ENCODE measurements at regions not wholly inside any gene's neighbourhood (a gene's known extent, or its start where the extent isn't known, plus 50 kb on each side); places are given as distances from the start of the nearest gene placed in this dataset.

DNA sequence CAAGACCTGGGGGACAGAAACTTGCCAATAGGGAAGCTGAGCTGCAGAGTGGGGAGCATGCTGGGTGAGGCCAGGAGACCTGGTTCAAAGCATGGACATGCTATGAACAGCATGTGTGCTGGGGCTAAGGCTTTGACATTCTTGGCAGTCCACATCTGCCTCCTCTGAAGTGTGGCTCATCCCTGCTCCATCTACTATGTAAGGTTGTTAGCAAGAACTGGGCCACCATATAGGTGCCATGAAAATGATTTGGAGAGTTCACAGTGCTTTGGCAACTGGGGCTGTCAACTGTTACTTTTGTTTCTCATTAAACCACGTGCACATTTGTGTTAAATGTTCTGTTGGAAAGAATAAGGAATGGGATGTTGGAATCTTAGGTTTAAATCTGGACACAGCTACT lies 311.1 kb downstream of the CDC5L start:
- TF ChIP-seq, protein P1, sequence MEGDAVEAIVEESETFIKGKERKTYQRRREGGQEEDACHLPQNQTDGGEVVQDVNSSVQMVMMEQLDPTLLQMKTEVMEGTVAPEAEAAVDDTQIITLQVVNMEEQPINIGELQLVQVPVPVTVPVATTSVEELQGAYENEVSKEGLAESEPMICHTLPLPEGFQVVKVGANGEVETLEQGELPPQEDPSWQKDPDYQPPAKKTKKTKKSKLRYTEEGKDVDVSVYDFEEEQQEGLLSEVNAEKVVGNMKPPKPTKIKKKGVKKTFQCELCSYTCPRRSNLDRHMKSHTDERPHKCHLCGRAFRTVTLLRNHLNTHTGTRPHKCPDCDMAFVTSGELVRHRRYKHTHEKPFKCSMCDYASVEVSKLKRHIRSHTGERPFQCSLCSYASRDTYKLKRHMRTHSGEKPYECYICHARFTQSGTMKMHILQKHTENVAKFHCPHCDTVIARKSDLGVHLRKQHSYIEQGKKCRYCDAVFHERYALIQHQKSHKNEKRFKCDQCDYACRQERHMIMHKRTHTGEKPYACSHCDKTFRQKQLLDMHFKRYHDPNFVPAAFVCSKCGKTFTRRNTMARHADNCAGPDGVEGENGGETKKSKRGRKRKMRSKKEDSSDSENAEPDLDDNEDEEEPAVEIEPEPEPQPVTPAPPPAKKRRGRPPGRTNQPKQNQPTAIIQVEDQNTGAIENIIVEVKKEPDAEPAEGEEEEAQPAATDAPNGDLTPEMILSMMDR (IDR thresholded peaks at IDR 0.05 in 8 of 11, conservative IDR thresholded peaks at IDR 0.05 in 3 of 11), result no peak
- TF ChIP-seq POLR2AphosphoS5 (IDR thresholded peaks at IDR 0.05), result no peak
